ENCODE measurements at regions not wholly inside any gene's neighbourhood (a gene's known extent, or its start where the extent isn't known, plus 50 kb on each side); places are given as distances from the start of the nearest gene placed in this dataset.

GRCh38 chr4:115315182-115315581 lies 201.8 kb upstream of the NDST4 start:
- H3K36me3 ChIP-seq, result no peaks in the 10 kb centered on the region

DNA sequence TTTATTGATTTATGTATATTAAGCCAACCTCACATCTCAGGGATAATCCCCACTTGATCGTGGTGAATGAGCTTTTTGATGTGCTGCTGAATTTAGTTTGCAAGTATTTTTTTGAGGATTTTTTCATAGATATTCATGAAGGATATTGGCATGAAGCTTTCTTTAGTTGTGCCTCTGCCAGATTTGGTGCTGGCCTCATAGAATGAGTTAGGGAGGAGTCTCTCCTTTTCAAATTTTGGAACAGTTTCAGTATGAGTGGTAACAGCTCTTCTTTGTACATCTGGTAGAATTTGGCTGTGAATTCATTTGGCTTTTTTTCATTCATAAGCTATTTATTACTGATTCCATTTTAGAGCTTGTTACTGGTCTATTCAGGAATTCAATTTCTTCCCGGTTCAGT lies 197.2 kb upstream of the NDST4 start:
- H3K36me3 ChIP-seq, result no peaks in the 10 kb centered on the region
- TF ChIP-seq, protein P1, sequence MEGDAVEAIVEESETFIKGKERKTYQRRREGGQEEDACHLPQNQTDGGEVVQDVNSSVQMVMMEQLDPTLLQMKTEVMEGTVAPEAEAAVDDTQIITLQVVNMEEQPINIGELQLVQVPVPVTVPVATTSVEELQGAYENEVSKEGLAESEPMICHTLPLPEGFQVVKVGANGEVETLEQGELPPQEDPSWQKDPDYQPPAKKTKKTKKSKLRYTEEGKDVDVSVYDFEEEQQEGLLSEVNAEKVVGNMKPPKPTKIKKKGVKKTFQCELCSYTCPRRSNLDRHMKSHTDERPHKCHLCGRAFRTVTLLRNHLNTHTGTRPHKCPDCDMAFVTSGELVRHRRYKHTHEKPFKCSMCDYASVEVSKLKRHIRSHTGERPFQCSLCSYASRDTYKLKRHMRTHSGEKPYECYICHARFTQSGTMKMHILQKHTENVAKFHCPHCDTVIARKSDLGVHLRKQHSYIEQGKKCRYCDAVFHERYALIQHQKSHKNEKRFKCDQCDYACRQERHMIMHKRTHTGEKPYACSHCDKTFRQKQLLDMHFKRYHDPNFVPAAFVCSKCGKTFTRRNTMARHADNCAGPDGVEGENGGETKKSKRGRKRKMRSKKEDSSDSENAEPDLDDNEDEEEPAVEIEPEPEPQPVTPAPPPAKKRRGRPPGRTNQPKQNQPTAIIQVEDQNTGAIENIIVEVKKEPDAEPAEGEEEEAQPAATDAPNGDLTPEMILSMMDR (IDR thresholded peaks at IDR 0.05; ENCODE audit: borderline replicate concordance), result no peak
- no peak overlapping the region for H3K27ac ChIP-seq (replicated peaks)
- H3K4me3 ChIP-seq, result no peak overlapping the region
- DNase-seq, result no peak
- intact Hi-C loops (cut with micrococcal nuclease), result no loop called here
- H3K4me1 ChIP-seq, result no peaks in the 10 kb centered on the region
- no peaks in the 10 kb centered on the region for H3K27me3 ChIP-seq (ENCODE audit: low read depth)
- no peaks in the 10 kb centered on the region for H3K9me3 ChIP-seq (replicated peaks)

More at GRCh38 chr4:115315182-115315581, 201.8 kb upstream of the NDST4 start:
- H3K27ac ChIP-seq (replicated peaks), result no peak overlapping the region
- H3K4me3 ChIP-seq, result no peak overlapping the region
- H3K4me1 ChIP-seq, result no peaks in the 10 kb centered on the region
- DNase-seq, result no peak
- intact Hi-C loops (cut with micrococcal nuclease), result no loop called here
- TF ChIP-seq, protein P1 (IDR thresholded peaks at IDR 0.05; ENCODE audit: borderline replicate concordance), result no peak
- H3K9me3 ChIP-seq (replicated peaks), result no peaks in the 10 kb centered on the region
- H3K27me3 ChIP-seq (ENCODE audit: low read depth), result no peaks in the 10 kb centered on the region

DNA sequence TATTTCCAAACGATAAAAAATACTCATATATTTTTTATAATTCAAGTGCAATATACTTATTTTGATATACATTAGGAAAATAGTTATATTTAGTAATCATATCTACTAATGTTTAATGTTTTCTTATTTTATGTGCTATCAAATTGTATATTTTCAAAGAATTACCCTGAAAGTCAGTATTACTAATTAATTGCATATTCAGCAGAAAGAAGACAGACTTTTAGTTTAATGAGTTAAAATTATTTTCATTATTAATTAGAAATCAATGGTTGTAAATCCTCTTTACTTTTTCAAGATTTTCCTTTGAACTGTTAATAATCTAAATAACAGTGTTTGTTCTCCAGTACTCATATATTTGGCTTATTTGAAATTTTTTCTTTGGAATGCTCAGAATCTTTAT lies 181.3 kb upstream of the NDST4 start:
- no peaks in the 10 kb centered on the region for H3K36me3 ChIP-seq
- DNase-seq, result no peak
- TF ChIP-seq, protein P1 (IDR thresholded peaks at IDR 0.05; ENCODE audit: borderline replicate concordance), result no peak
- H3K27ac ChIP-seq (replicated peaks), result no peak overlapping the region
- H3K9me3 ChIP-seq (replicated peaks), result peaks cover 4% of the 10 kb centered on the region
- no peaks in the 10 kb centered on the region for H3K4me1 ChIP-seq
- intact Hi-C loops (cut with micrococcal nuclease), result no loop called here
- H3K4me3 ChIP-seq, result no peak overlapping the region
- H3K27me3 ChIP-seq (ENCODE audit: low read depth), result no peaks in the 10 kb centered on the region

DNA sequence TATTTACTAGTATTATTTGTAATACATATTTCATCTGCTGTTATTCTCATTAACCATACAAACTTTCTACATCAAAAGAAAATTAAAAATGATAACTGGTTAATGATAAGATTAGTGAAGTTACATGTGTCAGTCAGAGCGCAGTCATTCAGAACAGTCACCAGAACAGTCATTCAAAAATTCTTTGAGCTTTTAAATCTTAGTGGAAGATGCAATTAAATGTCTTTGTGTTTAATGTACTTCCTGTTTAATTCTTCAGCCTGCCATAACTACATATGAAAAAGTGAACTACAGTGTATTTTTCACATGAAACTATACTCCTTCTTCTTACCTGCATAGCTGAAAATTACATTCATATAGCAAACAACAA lies 179.7 kb upstream of the NDST4 start:
- H3K27ac ChIP-seq (replicated peaks), result no peak overlapping the region
- no peak overlapping the region for H3K4me3 ChIP-seq
- TF ChIP-seq, protein P1 (IDR thresholded peaks at IDR 0.05; ENCODE audit: borderline replicate concordance), result no peak
- no peak for DNase-seq
- H3K36me3 ChIP-seq, result no peaks in the 10 kb centered on the region
- H3K27me3 ChIP-seq (ENCODE audit: low read depth), result no peaks in the 10 kb centered on the region
- intact Hi-C loops (cut with micrococcal nuclease), result no loop called here
- no peaks in the 10 kb centered on the region for H3K4me1 ChIP-seq
- H3K9me3 ChIP-seq (replicated peaks), result no peaks in the 10 kb centered on the region

DNA sequence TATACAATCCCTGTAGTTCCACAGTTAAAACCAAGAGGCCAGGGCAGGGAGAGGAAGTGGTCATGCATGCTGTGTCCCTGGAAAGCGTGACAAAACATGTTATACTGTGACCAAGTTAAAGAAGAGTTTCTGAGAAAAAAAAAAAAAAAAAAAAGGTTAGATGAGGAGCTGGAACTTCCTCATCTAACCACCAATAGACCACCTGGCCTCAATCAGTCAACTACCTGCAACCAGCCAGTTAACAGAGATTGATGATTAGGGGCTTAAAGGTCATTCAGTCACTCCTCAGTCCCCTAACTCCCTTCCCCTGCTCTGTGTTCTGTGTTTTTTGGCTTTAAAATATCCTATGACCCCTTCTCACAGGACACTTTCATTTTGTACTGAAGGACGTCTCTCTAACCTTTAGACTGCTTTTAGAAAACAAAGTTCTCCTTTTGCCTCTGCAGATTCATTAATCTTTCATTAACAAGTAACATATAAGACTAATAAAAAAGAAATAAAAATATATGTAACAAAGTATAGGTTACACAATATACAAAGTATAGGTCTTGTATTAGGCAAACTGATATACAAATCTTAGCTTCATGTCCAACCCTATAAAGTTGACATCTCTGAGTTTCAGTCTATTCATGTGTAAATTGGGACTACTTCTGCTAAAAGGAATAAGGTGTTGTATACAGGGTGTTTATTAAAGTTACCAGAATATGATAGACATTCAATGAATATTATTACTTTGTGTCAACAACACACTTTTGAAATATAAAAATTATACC lies 179.1 kb upstream of the NDST4 start:
- intact Hi-C loops (cut with micrococcal nuclease), result no loop called here

More for the DNA sequence above, 179.1 kb upstream of the NDST4 start:
- Histone ChIP-seq H3K4me3 (no peak overlapping the region), H3K4me1 (no peaks in the 10 kb centered on the region), H3K9me3 (replicated peaks) (no peaks in the 10 kb centered on the region), H3K27me3 (ENCODE audit: low read depth) (no peaks in the 10 kb centered on the region), H3K36me3 (no peaks in the 10 kb centered on the region), H3K27ac (replicated peaks) (no peak overlapping the region)
- TF ChIP-seq, protein P1 (IDR thresholded peaks at IDR 0.05; ENCODE audit: borderline replicate concordance), result no peak
- DNase-seq, result no peak

Measured in left ventricle myocardium inferior (tissue), 1 donor.